Stimulated activated CD4-positive, alpha-beta T cell treated with anti-CD3 and anti-CD28 coated beads, TNF-alpha, amount 100 ng/mL, for 1 hour (primary cell): ENCODE measurements at regions not wholly inside any gene's neighbourhood (a gene's known extent, or its start where the extent isn't known, plus 50 kb on each side); places are given as distances from the start of the nearest gene placed in this dataset.
"Not testable (repeated sequence)": the region's sequence is repeated elsewhere in the genome, so short reads cannot be mapped to it uniquely, and the experiment has no call there.

Source experiments
- DNase-seq, 3 donors: peaks; one replicate each; pipeline ENCODE4 v3.0.0-alpha.2; 2020; ENCODE audit warnings: low read depth in 3 of 3, low spot score in 1 of 3

DNA sequence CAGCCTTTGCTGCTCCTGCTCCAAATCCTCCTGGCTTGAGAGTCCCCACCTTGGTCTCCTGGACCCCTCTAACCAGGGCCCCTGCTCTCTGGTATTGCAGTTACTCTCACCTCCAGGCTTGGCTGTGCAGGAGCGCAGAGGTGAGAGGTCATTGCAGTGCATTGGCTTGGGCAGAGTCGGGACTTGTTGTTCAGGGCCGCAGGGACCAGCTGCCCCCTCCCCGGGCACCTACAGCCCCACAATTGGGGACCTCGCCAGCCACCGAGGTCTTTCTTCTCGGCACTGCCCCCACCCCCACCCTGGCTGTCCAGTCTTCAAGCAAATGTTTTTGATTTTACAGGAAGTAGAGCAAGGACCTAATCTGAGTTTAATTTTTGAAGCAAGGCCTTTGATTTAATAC, 65.5 kb upstream of the FGF3 start:
- DNase-seq: no peak

DNA sequence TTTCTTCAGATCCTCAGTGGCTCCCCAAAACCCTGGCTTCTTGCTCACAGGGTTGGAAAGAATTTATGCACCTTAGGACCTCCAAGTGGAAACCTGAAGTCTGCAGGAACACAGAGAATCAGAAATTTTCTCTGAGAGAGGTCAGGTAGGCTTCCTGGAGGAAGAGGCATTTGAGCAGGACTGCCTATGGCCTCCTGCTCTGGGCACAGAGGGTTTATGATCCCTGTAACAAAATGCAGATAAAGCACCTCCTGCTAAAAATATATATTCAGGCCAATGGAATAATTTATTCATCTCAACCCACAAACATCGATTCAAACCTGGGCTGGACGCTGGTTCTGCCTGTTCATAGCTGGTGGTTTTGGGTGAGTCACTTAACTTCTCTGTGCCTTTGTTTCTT, 68.1 kb upstream of the FGF3 start:
- DNase-seq: no peak

DNA sequence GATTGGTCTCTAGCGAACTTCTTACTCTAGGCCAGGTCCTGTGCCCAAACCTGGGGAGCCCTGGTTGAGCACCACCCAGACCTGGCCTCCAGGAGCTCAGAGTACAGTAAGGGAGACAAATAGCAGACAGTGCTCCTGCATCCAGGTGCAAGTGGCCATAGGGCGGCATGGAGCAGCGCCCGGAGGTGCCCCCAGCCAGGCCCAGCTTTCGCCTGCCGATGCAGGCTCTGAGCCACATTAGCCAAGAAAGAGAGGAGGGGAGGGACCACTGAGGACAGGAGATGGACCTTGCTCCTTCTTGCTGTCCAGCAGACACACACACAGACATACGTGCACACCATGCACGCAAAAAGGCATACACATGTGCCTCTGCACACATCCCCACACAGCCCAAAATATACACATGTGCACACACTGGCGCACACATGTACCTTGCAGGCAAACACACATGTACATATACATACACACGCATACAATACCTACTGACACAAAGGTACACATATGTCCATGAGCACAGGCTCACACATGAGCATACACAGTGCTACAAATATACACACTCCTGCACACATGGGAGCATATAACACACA, 68.7 kb upstream of the FGF3 start:
- no peak for DNase-seq

DNA sequence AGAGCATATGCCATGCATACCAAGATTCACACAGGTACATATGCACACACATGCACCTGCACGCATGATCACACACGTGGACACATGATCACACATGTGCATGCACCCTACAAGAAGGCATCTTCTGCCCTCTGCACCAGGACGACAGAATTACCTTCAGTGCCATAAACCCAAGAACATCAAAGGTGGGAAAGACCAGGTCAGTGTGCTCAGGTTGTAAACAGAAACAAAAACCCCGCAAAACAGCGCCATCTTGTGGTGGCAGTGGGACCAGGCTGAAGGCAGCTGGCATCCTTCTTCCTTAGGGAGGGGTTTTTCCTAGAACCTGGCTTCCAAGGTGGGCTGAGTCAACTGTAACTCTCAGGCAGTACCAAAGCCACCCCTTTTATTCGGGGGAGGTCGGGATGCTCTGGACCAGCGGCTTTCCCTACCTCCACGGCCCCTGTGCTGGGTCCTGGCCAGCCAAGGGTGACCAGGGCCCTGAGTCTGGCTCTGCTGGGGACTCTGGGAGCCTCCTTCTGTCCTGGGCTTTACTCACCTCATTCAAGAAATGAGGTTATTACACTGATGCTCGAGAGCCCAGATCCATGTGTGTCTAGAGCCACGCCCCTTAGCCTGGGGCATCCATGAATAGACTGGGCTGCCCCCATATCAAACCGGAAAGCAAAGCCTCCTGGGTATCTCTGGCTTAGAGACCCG, 69.4 kb upstream of the FGF3 start:
- DNase-seq: peak; percentile 17 to 56 (median 39)

DNA sequence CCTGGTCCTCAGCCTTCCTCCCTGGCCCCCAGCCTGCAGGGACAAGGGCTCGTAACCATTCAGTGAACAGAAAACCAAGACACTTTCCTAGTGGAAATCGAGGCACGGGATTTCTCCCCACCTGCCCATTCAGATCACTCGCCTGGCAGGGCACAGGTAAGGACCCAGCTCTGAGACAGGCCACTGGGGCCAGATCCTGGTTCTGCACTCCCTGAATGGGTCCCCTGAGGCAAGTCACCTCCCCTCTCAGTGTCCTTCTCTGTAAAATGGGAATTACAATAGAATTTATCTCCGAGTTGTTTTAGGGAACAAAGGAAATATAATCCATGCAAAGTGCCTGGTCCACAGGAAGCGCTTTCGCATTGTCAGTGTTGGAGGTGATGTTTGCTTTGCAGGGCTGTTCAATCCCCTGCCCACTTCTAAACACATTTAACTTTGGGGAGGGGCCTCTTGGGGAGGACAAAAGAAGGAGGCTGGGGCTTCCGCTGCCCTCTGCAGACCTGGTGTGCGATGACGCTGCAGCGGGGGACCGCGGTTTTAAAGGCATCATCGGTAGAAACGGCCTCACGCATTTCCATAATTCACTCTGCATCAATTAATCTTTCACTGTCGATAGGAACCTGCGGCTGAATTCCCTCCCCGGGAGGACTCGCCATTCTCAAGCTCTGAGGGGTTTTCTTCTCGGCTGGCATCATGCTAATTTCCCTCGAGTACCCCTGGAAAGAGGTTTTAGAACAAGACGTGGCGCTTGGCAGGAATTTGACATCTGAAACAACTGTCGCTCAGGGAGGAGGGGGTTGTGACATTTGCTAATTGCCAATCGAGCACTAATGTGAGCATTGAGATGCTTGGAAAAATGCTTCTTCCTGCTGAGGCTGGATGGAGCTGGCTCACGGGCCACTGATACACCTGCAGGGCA, 70.4 kb upstream of the FGF3 start:
- DNase-seq: no peak

DNA sequence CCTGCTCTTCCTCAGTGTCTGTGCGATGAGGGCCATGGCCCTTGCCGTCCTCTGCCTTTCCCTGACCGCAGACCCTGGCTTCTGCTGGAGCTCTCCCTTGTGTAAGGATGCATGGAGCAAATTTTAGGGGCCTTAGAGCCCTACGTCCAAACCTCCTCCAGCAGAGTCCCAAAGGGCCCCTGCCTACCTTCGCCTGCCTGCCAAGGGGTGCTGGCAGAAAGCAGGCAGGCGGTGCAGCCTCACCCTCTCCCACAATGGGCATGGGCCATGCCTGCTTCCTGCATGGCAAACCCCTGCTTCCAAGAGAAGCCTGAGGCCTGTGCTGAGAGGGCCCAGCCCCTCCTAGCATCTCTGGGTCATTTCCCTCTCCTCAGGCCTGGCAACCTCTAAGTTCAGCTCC, 71.3 kb upstream of the FGF3 start:
- no peak for DNase-seq

DNA sequence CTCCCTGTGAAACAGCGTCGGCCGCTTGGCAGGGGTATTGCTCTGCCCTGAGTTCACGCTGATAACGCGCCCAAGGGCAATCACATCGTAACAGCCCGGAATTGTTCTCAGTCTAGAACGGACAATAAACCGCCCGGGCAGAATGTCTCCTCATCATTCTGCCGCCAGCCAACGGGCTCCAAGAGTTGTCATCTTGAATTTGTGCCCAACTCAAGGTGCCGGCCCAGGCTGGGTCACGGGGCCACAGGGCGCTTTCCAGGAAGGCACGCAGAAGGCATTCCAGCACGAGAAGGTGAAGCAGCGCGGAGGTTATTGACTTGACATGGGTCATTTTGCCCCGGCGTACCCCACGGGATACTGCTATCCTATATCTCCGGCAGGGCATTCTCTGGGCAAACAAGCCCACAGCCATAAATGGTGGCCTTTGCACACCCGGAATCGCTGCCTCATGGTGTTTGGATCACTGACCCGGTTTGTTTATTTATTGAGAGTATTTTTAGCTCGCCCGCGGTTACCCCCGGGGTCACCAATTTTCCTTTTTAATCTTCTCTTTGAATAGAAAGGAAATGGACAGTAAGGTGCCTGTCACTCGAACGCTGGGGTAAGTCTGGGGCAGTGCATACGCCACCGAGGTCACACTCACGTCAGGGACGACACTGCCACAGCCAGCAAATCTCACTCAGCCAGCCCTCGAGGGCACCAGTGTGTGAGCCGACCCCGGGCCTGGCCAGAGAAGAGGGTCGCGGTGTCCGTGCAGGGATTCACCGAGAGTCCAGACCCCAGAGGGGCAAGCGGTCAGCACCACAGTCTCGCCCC, 72.4 kb upstream of the FGF3 start:
- no peak for DNase-seq

DNA sequence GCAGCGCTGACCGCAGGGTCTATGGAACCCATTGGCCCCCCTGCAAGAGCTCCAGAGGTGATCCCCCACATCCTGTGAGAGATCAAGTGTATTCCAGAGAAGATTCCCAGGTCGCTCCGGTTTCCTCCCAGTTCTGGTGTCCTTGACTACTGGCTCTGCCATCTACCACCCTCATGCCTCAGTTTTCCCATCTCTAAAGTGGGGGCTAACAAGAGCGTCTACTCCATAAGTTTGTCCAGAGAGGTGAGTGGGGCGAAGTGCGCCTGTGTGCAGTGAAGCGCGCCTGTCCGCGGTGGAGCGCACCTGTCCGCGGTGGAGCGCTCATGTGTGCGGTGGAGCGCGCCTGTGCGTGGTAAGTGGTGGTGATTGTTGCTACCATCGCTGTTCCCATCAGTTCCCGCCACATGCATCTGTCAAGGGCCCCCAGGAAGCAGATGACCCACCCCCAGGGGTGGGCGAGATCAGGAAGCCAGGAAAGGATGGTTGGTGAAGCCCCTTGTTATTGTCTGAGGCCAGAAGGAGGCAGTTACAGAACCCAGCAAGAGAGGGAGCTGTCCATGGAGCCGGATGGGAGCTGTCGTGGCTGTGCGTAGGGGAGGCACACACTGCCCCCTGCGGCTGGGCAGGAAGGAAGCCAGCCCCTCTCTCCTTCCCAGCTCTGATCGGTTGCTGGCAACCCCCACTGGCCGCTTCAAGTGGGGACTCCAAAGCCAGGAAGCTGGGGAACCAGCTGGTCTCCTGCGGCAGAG, 73.2 kb upstream of the FGF3 start:
- DNase-seq: no peak

DNA sequence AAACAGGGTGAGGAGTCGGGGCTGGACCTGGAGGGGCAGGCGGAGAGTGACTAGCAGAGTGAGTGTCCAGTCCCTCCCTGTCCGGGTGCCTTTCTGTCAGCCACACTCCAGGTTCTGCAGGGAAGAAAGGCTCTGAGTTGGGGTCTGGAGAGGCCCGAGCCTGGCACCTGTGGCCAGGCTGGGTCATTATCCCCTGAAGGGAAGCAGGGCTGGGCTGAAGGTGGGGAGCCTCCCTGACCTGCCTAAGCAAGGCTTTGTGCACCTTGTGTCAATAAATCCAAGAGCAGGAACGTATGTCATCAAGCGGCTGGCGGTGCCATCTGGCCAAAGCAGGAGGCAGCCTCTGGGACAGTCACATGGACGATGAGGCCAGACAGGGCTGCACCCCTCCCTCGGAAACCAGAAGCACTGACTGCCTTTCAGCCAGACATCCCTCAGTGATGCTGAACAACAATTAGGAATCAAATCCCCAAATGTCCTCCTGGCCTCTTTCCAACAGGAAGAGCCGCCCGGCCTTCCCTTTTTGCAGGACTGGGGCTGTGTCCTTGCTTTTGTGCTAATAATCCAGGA, 73.9 kb upstream of the FGF3 start:
- DNase-seq: no peak

DNA sequence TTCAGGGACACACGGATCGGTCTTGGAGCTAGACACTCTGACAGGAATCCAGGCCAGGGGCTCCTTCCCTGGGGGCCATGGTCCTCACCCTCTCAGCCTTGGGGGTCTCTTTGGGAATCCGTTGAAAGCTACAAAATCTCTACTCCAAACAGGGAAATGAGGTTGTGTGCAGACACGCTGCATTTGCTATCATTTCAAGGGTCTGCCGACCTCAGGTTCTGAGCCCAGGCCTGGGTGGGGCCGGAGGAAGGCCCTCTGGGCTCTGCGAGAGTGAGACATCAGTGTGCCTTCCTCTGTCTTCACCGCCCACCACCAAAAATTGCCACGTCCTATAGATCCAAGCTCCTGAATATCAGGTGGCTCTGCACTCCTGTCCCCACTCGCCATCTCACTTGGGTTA, 74.4 kb upstream of the FGF3 start:
- DNase-seq: no peak

DNA sequence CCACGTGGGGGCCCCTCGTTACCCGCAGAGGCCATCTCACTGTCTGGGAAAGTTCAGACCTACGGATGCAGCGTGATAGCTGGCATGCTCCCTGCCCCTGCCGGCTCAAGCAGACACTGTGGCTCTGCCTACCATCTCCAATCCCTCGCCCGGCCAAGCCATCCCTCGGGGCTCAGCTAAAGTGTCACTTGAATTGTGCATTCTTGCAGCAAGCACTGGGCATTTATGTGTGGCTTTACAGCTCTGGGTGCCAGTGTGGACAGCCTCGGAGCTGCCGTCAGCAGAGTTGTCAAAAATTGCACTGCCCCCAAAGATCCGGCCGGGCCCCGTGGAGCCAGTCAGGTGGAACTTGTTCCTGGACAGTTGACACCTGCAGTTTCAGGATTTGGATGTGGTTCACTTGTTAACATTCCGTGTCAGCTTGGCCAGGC, 75.0 kb upstream of the FGF3 start:
- no peak for DNase-seq

DNA sequence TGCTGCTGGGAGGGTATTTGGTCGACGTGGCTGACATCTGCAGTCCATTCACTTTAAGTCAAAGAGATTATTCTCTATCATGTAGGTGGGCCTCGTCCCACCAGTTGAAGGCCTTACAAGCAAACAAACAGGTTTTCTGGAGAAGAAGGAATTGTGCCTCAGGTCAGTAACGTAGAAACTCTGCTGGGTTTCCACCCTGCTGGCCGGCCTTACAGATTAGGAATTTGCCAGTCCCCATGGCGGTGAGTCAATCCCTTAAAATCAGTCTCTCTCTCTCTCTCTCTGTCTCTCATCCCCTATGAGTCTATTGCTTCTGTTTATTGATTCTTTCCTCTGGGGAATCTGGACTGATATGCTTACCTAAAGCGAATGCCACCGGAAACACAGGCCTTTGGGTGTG, 75.4 kb upstream of the FGF3 start:
- DNase-seq: no peak

DNA sequence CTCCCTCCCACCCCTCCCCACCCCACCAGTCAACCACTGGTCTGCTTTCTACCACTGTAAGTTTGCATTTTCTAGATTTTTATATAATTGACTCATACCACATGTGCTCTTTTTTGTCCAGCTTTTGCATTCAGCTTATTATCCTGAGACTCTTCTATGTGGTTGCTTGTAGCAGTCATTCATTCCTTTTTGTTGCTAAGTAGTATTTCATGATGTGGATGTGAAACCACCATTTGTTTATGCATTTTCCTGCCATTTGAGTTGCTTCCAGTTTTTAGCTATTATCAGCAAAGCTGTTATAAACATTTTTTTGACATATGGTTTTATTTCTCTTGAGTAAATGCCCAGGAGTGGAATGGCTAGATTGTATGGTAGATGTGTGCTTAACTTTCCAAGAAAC, 77.0 kb upstream of the FGF3 start:
- no peak for DNase-seq

DNA sequence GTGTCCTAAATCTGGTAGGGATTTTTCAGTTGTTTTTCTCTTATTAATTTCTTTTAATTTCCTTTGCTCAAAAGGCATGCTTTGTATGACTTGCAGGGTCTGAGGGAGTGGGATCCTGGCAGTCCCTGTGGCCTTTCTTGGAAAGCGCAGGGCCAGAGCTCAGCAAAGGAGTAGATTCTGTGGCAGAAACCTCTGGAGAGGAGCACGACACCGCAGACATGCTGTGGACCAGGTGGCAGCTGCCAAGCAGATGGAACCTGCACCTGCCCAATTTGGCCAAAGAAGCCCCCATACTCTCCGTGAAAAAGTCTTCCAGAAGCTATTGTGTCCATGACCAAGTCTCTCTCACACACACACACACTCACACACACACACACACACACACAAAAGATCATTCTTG, 78.9 kb upstream of the FGF3 start:
- DNase-seq: no peak

DNA sequence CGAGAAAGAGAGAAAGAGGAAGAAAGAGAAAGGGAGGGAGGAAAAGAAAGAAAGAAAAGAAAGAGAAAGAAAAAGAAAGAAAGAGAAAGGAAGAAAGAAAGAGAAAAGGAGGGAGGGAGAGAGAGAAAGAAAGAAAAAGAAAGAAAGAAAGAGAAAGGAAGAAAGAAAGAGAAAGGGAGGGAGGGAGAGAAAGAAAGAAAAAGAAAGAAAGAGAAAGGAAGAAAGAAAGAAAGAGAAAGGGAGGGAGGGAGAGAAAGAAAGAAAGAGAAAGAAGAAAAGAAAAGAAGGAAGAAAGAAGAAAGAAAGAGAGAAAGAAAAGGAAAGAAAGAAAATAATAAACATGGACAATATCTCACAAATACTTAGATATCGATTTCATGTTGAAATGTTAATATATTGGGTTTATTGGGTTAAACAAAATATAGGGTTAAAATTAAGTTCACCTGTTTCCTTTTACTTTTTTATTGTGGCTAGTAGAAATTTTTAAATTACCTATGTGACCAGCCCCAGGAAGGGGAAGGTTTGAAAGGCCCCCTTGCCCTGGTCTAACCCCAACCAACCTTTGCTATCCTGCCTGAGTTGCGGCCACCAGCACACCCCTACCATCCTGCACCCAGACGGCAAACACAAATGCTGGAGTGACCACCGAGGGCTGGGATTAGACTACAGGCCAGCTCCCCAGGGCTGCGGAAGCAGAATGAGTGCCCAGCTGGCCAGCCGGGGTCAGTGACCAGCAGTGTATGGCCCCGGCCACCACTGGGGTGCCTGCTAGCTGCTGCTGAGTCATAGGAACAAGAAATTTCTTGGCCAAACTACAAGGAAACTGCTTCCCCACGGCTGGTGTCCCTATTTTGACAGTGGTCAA, 81.0 kb upstream of the FGF3 start:
- DNase-seq: no peak

DNA sequence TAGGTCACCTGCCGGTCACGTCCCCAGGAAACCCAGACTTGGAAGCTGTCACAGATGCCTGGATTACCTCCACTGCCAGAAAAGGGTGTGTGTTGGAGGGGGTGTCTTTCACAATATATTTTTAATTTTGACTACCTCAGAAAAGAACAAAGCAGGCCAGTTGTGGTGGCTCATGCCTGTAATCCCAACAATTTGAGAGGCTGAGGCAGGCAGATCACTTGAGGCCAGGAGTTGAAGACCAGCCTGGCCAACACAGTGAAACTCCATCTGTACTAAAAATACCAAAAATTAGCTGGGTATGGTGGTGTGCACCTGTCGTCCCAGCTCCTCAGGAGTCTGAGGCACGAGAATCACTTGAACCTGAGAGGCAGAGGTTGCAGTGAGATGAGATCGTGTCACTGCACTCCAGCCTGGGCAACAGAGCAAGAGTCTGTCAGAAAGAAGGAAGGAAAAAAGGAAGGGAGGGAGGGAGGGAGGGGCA, 81.6 kb upstream of the FGF3 start:
- DNase-seq: not testable (repeated sequence)

DNA sequence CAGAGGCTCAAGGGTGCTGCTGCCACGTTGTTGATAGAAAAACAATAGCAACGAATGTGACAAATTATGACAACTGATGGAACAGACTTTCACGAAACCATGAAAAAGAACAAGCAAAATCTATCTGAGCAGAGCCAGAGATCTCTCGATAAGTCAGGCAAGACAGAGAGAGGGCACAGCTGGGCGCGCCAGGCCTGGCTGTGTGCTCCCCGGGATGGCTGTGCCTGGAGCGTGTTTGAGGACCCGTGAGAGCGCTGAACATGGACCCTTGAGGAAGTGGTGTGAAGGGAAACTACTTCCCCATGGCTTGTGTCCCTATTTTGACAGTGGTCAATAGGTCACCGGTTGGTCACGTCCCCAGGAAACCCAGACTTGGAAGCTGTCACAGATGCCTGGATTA, 83.1 kb upstream of the FGF3 start:
- DNase-seq: no peak

DNA sequence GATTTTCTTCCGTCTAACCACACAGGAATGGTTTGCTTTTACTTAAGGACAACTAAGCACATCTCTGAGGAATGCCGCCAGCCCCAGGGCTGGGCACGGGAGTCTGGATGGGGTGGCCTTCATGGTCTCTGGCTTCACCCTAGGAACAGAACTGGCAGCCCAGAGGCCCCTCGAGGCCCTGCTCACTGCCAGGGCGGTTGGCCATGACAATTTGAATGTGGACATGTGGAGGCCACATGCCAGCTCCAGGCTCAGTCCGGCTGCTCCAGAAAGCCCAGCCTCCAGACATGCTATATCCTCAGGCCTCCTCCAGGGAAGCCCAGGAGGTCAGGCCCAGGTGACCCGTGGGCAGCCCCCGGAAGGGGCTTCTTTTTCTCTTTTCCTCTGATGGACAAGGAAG, 84.0 kb upstream of the FGF3 start:
- no peak for DNase-seq
